ENCODE measurements at regions not wholly inside any gene's neighbourhood (a gene's known extent, or its start where the extent isn't known, plus 50 kb on each side); places are given as distances from the start of the nearest gene placed in this dataset.

DNA sequence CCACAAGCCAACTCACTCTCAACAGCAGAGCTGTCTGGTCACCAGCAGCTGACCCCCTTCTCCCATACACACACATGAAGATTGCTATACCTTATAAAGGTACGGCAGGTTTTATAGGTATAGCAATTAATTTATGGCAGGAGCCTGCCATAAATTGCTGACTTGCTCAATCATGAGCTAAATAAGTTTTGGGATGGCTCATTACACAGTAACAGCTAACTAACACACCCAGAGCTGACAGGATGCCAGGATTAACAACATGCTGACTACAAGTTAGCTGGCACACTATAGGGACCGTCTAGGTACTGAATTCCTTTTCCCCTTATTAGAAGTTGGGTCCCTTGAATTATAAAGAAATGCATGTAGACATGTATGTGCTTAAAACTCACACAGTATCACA, 150.3 kb upstream of the KCNJ18 start:
- TF ChIP-seq, protein P1, sequence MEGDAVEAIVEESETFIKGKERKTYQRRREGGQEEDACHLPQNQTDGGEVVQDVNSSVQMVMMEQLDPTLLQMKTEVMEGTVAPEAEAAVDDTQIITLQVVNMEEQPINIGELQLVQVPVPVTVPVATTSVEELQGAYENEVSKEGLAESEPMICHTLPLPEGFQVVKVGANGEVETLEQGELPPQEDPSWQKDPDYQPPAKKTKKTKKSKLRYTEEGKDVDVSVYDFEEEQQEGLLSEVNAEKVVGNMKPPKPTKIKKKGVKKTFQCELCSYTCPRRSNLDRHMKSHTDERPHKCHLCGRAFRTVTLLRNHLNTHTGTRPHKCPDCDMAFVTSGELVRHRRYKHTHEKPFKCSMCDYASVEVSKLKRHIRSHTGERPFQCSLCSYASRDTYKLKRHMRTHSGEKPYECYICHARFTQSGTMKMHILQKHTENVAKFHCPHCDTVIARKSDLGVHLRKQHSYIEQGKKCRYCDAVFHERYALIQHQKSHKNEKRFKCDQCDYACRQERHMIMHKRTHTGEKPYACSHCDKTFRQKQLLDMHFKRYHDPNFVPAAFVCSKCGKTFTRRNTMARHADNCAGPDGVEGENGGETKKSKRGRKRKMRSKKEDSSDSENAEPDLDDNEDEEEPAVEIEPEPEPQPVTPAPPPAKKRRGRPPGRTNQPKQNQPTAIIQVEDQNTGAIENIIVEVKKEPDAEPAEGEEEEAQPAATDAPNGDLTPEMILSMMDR (IDR thresholded peaks at IDR 0.05), result no peak
- TF ChIP-seq POLR2A (IDR thresholded peaks at IDR 0.05), result no peak
